HG03565 (cell line): ENCODE measurements at regions not wholly inside any gene's neighbourhood (a gene's known extent, or its start where the extent isn't known, plus 50 kb on each side); places are given as distances from the start of the nearest gene placed in this dataset.

Experiments used
- ATAC-seq: cut with Tn5 transposase; IDR thresholded peaks from one replicate; pipeline ENCODE4 v1.9.1; 2021; ENCODE audit warnings: mild to moderate bottlenecking, moderate library complexity; ENCODE audit not compliant: unreplicated experiment

GRCh38 chr1:177355575-177355974 lies 184.8 kb downstream of the BRINP2 start:
- no peak for ATAC-seq

- ATAC-seq: no peak
Measured at GRCh38 chr1:177354247-177354646, 183.5 kb downstream of the BRINP2 start.

- no peak for ATAC-seq
Measured at GRCh38 chr1:177351361-177352108, 180.8 kb downstream of the BRINP2 start.

- no peak for ATAC-seq
Measured at GRCh38 chr1:177346790-177347359, 176.1 kb downstream of the BRINP2 start.

- ATAC-seq: no peak
Measured at GRCh38 chr1:177343445-177343844, 172.7 kb downstream of the BRINP2 start.

GRCh38 chr1:177341773-177342172 lies 171.0 kb downstream of the BRINP2 start:
- no peak for ATAC-seq

GRCh38 chr1:177340601-177341067 lies 169.9 kb downstream of the BRINP2 start:
- no peak for ATAC-seq

GRCh38 chr1:177338376-177338775 lies 167.6 kb downstream of the BRINP2 start:
- no peak for ATAC-seq

GRCh38 chr1:177334903-177335302 lies 164.1 kb downstream of the BRINP2 start:
- ATAC-seq: no peak

GRCh38 chr1:177333936-177334595 lies 163.3 kb downstream of the BRINP2 start:
- no peak for ATAC-seq
